ENCODE measurements at regions not wholly inside any gene's neighbourhood (a gene's known extent, or its start where the extent isn't known, plus 50 kb on each side); places are given as distances from the start of the nearest gene placed in this dataset.

- intact Hi-C loops (cut with DNase I), result no loop called here
These were observed 1029.6 kb downstream of the PCDH9 start for GRCh38 chr13:66200555-66200954.

GRCh38 chr13:66195238-66195637, 1034.9 kb downstream of the PCDH9 start:
- TF ChIP-seq, protein P1, sequence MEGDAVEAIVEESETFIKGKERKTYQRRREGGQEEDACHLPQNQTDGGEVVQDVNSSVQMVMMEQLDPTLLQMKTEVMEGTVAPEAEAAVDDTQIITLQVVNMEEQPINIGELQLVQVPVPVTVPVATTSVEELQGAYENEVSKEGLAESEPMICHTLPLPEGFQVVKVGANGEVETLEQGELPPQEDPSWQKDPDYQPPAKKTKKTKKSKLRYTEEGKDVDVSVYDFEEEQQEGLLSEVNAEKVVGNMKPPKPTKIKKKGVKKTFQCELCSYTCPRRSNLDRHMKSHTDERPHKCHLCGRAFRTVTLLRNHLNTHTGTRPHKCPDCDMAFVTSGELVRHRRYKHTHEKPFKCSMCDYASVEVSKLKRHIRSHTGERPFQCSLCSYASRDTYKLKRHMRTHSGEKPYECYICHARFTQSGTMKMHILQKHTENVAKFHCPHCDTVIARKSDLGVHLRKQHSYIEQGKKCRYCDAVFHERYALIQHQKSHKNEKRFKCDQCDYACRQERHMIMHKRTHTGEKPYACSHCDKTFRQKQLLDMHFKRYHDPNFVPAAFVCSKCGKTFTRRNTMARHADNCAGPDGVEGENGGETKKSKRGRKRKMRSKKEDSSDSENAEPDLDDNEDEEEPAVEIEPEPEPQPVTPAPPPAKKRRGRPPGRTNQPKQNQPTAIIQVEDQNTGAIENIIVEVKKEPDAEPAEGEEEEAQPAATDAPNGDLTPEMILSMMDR (IDR thresholded peaks at IDR 0.05), result no peak
- no peak for TF ChIP-seq POLR2A (IDR thresholded peaks at IDR 0.05)
- no peak for DNase-seq
- no peaks in the 10 kb centered on the region for H3K9me3 ChIP-seq
- intact Hi-C loops (cut with DNase I), result no loop called here
- H3K27ac ChIP-seq, result no peak overlapping the region
- no peaks in the 10 kb centered on the region for H3K4me1 ChIP-seq
- 95 to 96% methylated on average over 1 of the region's 1 CpG for WGBS, 2 donors
- H3K4me3 ChIP-seq (replicated peaks in 1 of 3), result no peak overlapping the region
- no peaks in the 10 kb centered on the region for H3K27me3 ChIP-seq
- H3K36me3 ChIP-seq, result no peaks in the 10 kb centered on the region

More at GRCh38 chr13:66200555-66200954, 1029.6 kb downstream of the PCDH9 start:
- Histone ChIP-seq H3K27me3 (no peaks in the 10 kb centered on the region), H3K9me3 (no peaks in the 10 kb centered on the region), H3K36me3 (no peaks in the 10 kb centered on the region), H3K27ac (no peak overlapping the region), H3K4me1 (no peaks in the 10 kb centered on the region), H3K4me3 (replicated peaks in 1 of 3) (no peak overlapping the region)
- no peak for DNase-seq
- TF ChIP-seq, protein P1 (IDR thresholded peaks at IDR 0.05), result no peak
- no peak for TF ChIP-seq POLR2A (IDR thresholded peaks at IDR 0.05)

DNA sequence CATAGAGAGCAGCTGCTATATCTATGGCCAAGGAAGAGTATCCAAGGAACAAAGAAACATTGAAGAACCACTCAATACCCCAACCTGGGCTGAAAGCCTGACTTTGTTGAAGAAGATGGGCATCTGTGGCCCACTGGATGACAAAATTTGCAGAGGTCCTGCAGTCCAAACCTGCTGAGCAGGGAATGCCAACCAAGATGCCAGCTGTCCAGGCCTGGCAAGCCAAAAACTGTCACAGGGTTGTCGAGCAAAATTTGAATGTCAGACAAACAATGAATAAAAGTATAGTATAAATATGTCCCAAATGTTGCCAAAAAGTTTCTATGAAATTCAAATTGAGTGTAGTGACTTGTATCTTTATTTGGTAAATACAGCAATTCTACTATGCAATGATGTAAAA, 1040.2 kb downstream of the PCDH9 start:
- WGBS, 2 donors, result 54 to 91% methylated on average over 1 of the region's 1 CpG
- TF ChIP-seq, protein P1 (IDR thresholded peaks at IDR 0.05), result no peak
- TF ChIP-seq POLR2A (IDR thresholded peaks at IDR 0.05), result no peak
- no peaks in the 10 kb centered on the region for H3K9me3 ChIP-seq
- H3K4me3 ChIP-seq (replicated peaks in 1 of 3), result no peak overlapping the region
- H3K27me3 ChIP-seq, result no peaks in the 10 kb centered on the region
- H3K27ac ChIP-seq, result no peak overlapping the region
- intact Hi-C loops (cut with DNase I), result no loop called here
- H3K4me1 ChIP-seq, result no peaks in the 10 kb centered on the region
- no peaks in the 10 kb centered on the region for H3K36me3 ChIP-seq
- DNase-seq, result no peak

- intact Hi-C loops (cut with DNase I), result no loop called here
- no peak for DNase-seq
- Histone ChIP-seq H3K9me3 (no peaks in the 10 kb centered on the region), H3K27me3 (no peaks in the 10 kb centered on the region), H3K27ac (no peak overlapping the region), H3K36me3 (no peaks in the 10 kb centered on the region), H3K4me3 (replicated peaks in 1 of 3) (no peak overlapping the region), H3K4me1 (no peaks in the 10 kb centered on the region)
- TF ChIP-seq, protein P1 (IDR thresholded peaks at IDR 0.05), result no peak
- 89 to 94% methylated on average over 2 of the region's 2 CpGs for WGBS, 2 donors
These were observed 1049.3 kb downstream of the PCDH9 start for GRCh38 chr13:66180836-66181235.

GRCh38 chr13:66171920-66172319, 1058.2 kb downstream of the PCDH9 start:
- H3K36me3 ChIP-seq, result no peaks in the 10 kb centered on the region
- H3K4me1 ChIP-seq, result no peaks in the 10 kb centered on the region
- no peaks in the 10 kb centered on the region for H3K9me3 ChIP-seq
- intact Hi-C loops (cut with DNase I), result no loop called here
- TF ChIP-seq POLR2A (IDR thresholded peaks at IDR 0.05), result no peak
- TF ChIP-seq, protein P1 (IDR thresholded peaks at IDR 0.05), result no peak
- H3K27me3 ChIP-seq, result no peaks in the 10 kb centered on the region
- no peak for DNase-seq
- no peak overlapping the region for H3K27ac ChIP-seq
- 50 to 65% methylated on average over 1 of the region's 1 CpG for WGBS, 2 donors
- no peak overlapping the region for H3K4me3 ChIP-seq (replicated peaks in 1 of 3)
